ENCODE measurements at regions not wholly inside any gene's neighbourhood (a gene's known extent, or its start where the extent isn't known, plus 50 kb on each side); places are given as distances from the start of the nearest gene placed in this dataset.

DNA sequence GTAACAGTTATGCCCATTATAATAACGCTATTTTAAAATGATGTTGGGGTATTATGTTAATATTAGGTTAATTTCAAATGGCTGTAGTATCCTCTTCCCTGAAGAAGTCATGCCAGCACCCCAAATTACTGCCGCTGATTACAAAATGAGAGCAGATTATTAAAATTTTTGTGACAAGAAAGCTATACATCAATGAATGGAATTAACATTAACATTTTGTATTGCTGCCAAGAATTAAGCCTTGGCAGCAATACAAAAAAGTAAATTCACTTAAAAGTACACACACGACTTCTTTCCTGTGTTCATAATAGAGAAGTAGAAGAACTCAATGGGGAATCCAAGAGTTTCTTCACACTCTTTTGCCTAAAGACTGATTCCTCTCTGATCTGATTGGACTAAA, 482.8 kb downstream of the STIM2 start:
- TF ChIP-seq SUZ12 (IDR thresholded peaks at IDR 0.05; ENCODE audit: extremely low read depth, insufficient read depth, insufficient read length) (no peak), ZNF274 (IDR thresholded peaks at IDR 0.05; ENCODE audit: low read depth, low read length) (no peak), YY1 (IDR thresholded peaks at IDR 0.05; ENCODE audit: insufficient read depth, insufficient read length) (no peak)
- Histone ChIP-seq H3K36me3 (ENCODE audit: insufficient read depth, insufficient read length, low read length) (no peaks in the 10 kb centered on the region), H3K9me3 (ENCODE audit: insufficient read depth, low read length) (no peaks in the 10 kb centered on the region), H3K27me3 (ENCODE audit: insufficient read depth, insufficient read length) (no peaks in the 10 kb centered on the region), H3K4me1 (ENCODE audit: insufficient read depth, insufficient read length) (no peaks in the 10 kb centered on the region), H3K9ac (ENCODE audit: insufficient read length, low read depth) (no peak overlapping the region), H3K4me3 (ENCODE audit: insufficient read length, low read depth) (no peak overlapping the region)
- DNase-seq (ENCODE audit: low read depth, low spot score), result no peak

DNA sequence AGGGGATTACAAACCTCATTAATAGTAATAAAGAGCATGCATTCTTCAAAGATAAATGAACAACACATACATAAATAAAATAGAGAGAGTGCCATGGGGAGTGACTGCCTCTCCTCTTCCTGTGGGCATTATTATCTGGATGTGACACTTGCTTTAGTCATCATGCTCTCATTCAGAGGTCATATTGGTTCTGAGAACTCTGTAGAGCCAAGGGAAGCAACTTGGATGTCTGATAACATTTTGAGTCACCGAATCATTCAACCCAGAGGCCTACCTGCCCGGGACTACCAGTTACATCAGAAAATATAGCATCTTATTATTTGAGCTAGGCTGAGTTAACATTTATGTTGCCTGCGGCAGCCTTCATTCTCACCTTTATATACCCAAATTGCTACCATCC, 489.5 kb downstream of the STIM2 start:
- Histone ChIP-seq H3K27me3 (ENCODE audit: insufficient read depth, insufficient read length) (no peaks in the 10 kb centered on the region), H3K9me3 (ENCODE audit: insufficient read depth, low read length) (no peaks in the 10 kb centered on the region), H3K4me1 (ENCODE audit: insufficient read depth, insufficient read length) (no peaks in the 10 kb centered on the region), H3K4me3 (ENCODE audit: insufficient read length, low read depth) (no peak overlapping the region), H3K36me3 (ENCODE audit: insufficient read depth, insufficient read length, low read length) (no peaks in the 10 kb centered on the region), H3K9ac (ENCODE audit: insufficient read length, low read depth) (no peak overlapping the region)
- no peak for DNase-seq (ENCODE audit: low read depth, low spot score)
- no peak for TF ChIP-seq ZNF274 (IDR thresholded peaks at IDR 0.05; ENCODE audit: low read depth, low read length)

DNA sequence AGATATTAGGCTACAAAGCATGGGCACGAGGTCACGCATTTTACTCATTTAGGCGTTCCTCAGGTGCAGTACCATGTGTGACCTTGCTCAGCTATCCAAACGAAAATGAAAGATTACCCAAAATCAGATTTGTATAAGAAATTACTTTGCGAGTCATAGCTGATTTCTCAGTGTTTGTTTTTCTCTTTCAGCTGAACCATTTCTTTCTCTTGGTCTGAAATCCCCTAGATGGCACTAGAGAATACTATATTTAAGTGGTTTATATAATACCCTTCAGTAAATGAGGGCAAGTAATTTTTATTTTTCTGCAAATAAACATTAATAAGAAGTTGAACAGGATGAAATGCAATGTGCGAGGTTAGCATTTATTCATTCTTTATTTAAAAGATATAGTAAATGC, 496.6 kb downstream of the STIM2 start:
- H3K9me3 ChIP-seq (ENCODE audit: insufficient read depth, low read length), result no peaks in the 10 kb centered on the region
- DNase-seq (ENCODE audit: low read depth, low spot score), result no peak
- no peak overlapping the region for H3K9ac ChIP-seq (ENCODE audit: insufficient read length, low read depth)
- no peak for TF ChIP-seq YY1 (IDR thresholded peaks at IDR 0.05; ENCODE audit: insufficient read depth, insufficient read length)
- no peak for TF ChIP-seq ZNF274 (IDR thresholded peaks at IDR 0.05; ENCODE audit: low read depth, low read length)
- TF ChIP-seq SUZ12 (IDR thresholded peaks at IDR 0.05; ENCODE audit: extremely low read depth, insufficient read depth, insufficient read length), result no peak
- no peaks in the 10 kb centered on the region for H3K4me1 ChIP-seq (ENCODE audit: insufficient read depth, insufficient read length)
- H3K4me3 ChIP-seq (ENCODE audit: insufficient read length, low read depth), result no peak overlapping the region
- no peaks in the 10 kb centered on the region for H3K27me3 ChIP-seq (ENCODE audit: insufficient read depth, insufficient read length)
- no peaks in the 10 kb centered on the region for H3K36me3 ChIP-seq (ENCODE audit: insufficient read depth, insufficient read length, low read length)

DNA sequence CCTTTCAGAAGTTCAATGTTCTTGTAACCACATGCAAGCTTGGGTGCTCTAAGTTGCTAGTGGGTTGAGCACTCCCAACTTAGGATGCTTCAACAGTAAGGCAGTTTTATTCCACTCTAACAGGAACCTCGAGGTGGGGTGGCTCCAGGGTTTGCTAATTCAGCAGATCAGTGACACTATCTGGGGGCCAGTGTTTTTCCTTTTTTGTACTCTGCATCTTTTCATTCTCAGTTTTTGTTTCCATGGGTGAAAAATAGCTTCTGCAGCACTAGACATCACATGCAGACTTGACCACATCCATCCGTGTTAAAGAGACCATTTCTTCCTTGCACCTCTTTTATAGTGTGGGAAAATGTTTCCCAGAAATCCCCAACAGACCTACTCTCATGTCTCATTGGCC, 497.6 kb downstream of the STIM2 start:
- H3K4me1 ChIP-seq (ENCODE audit: insufficient read depth, insufficient read length), result no peaks in the 10 kb centered on the region
- no peak overlapping the region for H3K9ac ChIP-seq (ENCODE audit: insufficient read length, low read depth)
- no peaks in the 10 kb centered on the region for H3K36me3 ChIP-seq (ENCODE audit: insufficient read depth, insufficient read length, low read length)
- no peaks in the 10 kb centered on the region for H3K27me3 ChIP-seq (ENCODE audit: insufficient read depth, insufficient read length)
- TF ChIP-seq SUZ12 (IDR thresholded peaks at IDR 0.05; ENCODE audit: extremely low read depth, insufficient read depth, insufficient read length) (no peak), YY1 (IDR thresholded peaks at IDR 0.05; ENCODE audit: insufficient read depth, insufficient read length) (no peak), ZNF274 (IDR thresholded peaks at IDR 0.05; ENCODE audit: low read depth, low read length) (no peak)
- no peaks in the 10 kb centered on the region for H3K9me3 ChIP-seq (ENCODE audit: insufficient read depth, low read length)
- no peak for DNase-seq (ENCODE audit: low read depth, low spot score)
- no peak overlapping the region for H3K4me3 ChIP-seq (ENCODE audit: insufficient read length, low read depth)

DNA sequence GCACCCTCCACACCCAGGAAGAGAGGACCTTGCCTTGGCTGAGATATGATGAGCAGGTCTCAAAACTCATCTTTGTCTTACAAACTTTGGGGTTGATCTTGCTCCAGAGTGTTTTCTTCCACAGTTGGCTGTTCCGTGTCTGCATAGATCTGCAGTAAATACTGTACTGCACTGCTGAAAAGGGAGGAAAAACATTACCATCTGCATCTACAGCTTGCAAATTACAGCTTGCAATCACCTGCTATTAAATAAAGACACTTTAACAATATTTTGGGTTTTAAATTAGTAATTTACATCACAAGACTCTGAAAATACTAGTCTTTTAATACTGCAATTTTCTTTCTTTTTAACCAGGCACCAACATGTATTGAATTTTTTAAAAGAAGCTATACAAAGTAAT, 499.5 kb downstream of the STIM2 start:
- no peak for TF ChIP-seq ZNF274 (IDR thresholded peaks at IDR 0.05; ENCODE audit: low read depth, low read length)
- no peak for TF ChIP-seq YY1 (IDR thresholded peaks at IDR 0.05; ENCODE audit: insufficient read depth, insufficient read length)
- TF ChIP-seq SUZ12 (IDR thresholded peaks at IDR 0.05; ENCODE audit: extremely low read depth, insufficient read depth, insufficient read length), result no peak
- DNase-seq (ENCODE audit: low read depth, low spot score), result no peak
- H3K36me3 ChIP-seq (ENCODE audit: insufficient read depth, insufficient read length, low read length), result no peaks in the 10 kb centered on the region
- H3K4me3 ChIP-seq (ENCODE audit: insufficient read length, low read depth), result no peak overlapping the region
- H3K4me1 ChIP-seq (ENCODE audit: insufficient read depth, insufficient read length), result no peaks in the 10 kb centered on the region
- H3K9me3 ChIP-seq (ENCODE audit: insufficient read depth, low read length), result no peaks in the 10 kb centered on the region
- no peak overlapping the region for H3K9ac ChIP-seq (ENCODE audit: insufficient read length, low read depth)
- H3K27me3 ChIP-seq (ENCODE audit: insufficient read depth, insufficient read length), result no peaks in the 10 kb centered on the region

DNA sequence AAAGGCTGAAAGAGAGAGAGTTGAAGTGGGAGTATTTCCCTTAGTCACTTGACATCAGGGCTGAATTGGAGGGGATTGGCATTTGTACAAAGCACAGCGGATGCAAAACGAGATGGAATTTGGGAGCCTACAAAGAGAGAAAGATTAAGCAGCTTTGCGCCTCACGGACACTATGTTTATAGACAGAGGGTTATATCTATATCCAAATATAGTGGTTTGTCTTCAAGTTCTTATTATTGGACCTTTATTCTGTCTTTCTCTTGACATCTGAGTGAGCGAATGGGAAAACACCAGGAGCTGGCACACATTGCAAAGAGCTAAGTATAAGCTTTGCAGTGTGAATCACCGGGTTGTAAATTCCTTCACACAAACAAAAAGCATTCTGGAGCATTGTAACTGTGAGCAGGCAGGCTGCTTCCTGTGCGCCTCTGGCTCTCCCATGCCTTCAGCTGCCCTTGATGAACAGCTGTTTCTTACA, 500.2 kb downstream of the STIM2 start:
- no peaks in the 10 kb centered on the region for H3K36me3 ChIP-seq (ENCODE audit: insufficient read depth, insufficient read length, low read length)
- H3K27me3 ChIP-seq (ENCODE audit: insufficient read depth, insufficient read length), result no peaks in the 10 kb centered on the region
- H3K9me3 ChIP-seq (ENCODE audit: insufficient read depth, low read length), result no peaks in the 10 kb centered on the region
- no peak for TF ChIP-seq SUZ12 (IDR thresholded peaks at IDR 0.05; ENCODE audit: extremely low read depth, insufficient read depth, insufficient read length)
- no peak for TF ChIP-seq ZNF274 (IDR thresholded peaks at IDR 0.05; ENCODE audit: low read depth, low read length)
- TF ChIP-seq YY1 (IDR thresholded peaks at IDR 0.05; ENCODE audit: insufficient read depth, insufficient read length), result no peak
- H3K4me1 ChIP-seq (ENCODE audit: insufficient read depth, insufficient read length), result no peaks in the 10 kb centered on the region
- no peak overlapping the region for H3K9ac ChIP-seq (ENCODE audit: insufficient read length, low read depth)
- no peak overlapping the region for H3K4me3 ChIP-seq (ENCODE audit: insufficient read length, low read depth)
- DNase-seq (ENCODE audit: low read depth, low spot score), result peak; percentile 18

DNA sequence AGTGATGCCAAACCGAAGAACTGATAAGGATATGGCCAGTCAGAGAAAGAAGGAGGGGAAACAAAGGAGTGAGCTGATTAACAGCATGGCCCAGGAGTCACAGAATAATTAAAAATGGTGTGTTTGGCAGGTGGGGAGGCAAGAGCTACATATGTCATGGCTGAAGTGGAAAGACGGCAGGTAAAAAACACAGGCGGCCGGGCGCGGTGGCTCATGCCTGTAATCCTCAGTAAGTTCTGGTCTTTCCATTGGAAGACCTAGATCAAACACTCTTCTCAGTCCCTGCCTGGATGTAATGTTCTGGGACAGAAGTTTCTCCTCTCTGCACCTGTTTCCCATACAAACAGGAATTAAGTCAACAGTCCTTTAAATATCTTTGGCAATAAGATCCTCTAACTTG, 503.9 kb downstream of the STIM2 start:
- no peak for DNase-seq (ENCODE audit: low read depth, low spot score)
- H3K9me3 ChIP-seq (ENCODE audit: insufficient read depth, low read length), result no peaks in the 10 kb centered on the region
- H3K4me3 ChIP-seq (ENCODE audit: insufficient read length, low read depth), result no peak overlapping the region
- H3K4me1 ChIP-seq (ENCODE audit: insufficient read depth, insufficient read length), result no peaks in the 10 kb centered on the region
- H3K36me3 ChIP-seq (ENCODE audit: insufficient read depth, insufficient read length, low read length), result no peaks in the 10 kb centered on the region
- no peaks in the 10 kb centered on the region for H3K27me3 ChIP-seq (ENCODE audit: insufficient read depth, insufficient read length)
- TF ChIP-seq SUZ12 (IDR thresholded peaks at IDR 0.05; ENCODE audit: extremely low read depth, insufficient read depth, insufficient read length) (no peak), ZNF274 (IDR thresholded peaks at IDR 0.05; ENCODE audit: low read depth, low read length) (no peak), YY1 (IDR thresholded peaks at IDR 0.05; ENCODE audit: insufficient read depth, insufficient read length) (no peak)
- no peak overlapping the region for H3K9ac ChIP-seq (ENCODE audit: insufficient read length, low read depth)

Data from NT2/D1 (cell line).